ENCODE measurements at regions not wholly inside any gene's neighbourhood (a gene's known extent, or its start where the extent isn't known, plus 50 kb on each side); places are given as distances from the start of the nearest gene placed in this dataset.

DNA sequence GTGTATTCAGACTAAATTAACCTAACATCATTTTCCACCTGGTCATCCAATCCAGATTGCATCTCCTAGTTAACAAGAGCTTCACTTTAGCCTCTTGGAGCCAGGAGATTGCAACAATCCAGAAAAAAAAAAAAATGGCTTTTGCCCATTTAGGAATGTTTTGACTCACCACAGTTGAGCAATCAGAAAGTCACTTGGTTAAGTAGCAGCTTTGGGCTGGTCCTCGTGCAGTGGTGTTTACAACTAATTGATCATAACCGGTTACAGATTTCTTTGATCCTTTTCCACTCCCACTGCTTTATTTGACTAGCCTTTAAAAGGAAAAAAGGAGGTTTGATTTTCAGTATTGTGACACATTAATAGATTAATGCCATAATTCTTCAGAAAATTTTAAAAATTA, 688.8 kb upstream of the CCDC54 start:
- Histone ChIP-seq H3K4me1 (ENCODE audit: insufficient read depth) (no peaks in the 10 kb centered on the region), H2AFZ (no peak overlapping the region), H3K27me3 (no peaks in the 10 kb centered on the region), H3K9me2 (replicated peaks; ENCODE audit: insufficient read depth) (no peaks in the 10 kb centered on the region), H3K4me3 (no peak overlapping the region), H3K79me2 (no peaks in the 10 kb centered on the region), H3K27ac (no peak overlapping the region), H3K4me2 (no peak overlapping the region), H3K9me3 (ENCODE audit: low read depth) (no peaks in the 10 kb centered on the region), H4K20me1 (ENCODE audit: insufficient read depth, poor library complexity, severe bottlenecking) (no peaks in the 10 kb centered on the region), H3K36me3 (replicated peaks; ENCODE audit: insufficient read depth, low read depth) (no peaks in the 10 kb centered on the region)
- TF ChIP-seq EZH2 (IDR thresholded peaks at IDR 0.05; ENCODE audit: borderline replicate concordance) = no peak
- TF ChIP-seq EZH2phosphoT487 (IDR thresholded peaks at IDR 0.05; ENCODE audit: low read depth, severe bottlenecking, unreplicated experiment) = no peak
- TF ChIP-seq CTCF (IDR thresholded peaks at IDR 0.05; ENCODE audit: poor library complexity) = no peak
- DNase-seq (ENCODE audit: low spot score) = peak; percentile 43
- 15% methylated on average over 2 of the region's 2 CpGs for WGBS (ENCODE audit: low lambda C conversion rate, missing lambda C conversion rate)

- DNase-seq (ENCODE audit: low spot score) = no peak
- H3K79me2 ChIP-seq = no peaks in the 10 kb centered on the region
- no peaks in the 10 kb centered on the region for H3K36me3 ChIP-seq (replicated peaks; ENCODE audit: insufficient read depth, low read depth)
- H3K27me3 ChIP-seq = no peaks in the 10 kb centered on the region
- H3K4me1 ChIP-seq (ENCODE audit: insufficient read depth) = no peaks in the 10 kb centered on the region
- no peak overlapping the region for H3K27ac ChIP-seq
- H3K4me3 ChIP-seq = no peak overlapping the region
- H3K9me3 ChIP-seq (ENCODE audit: low read depth) = no peaks in the 10 kb centered on the region
- 88% methylated on average over 4 of the region's 4 CpGs for WGBS (ENCODE audit: low lambda C conversion rate, missing lambda C conversion rate)
- no peaks in the 10 kb centered on the region for H4K20me1 ChIP-seq (ENCODE audit: insufficient read depth, poor library complexity, severe bottlenecking)
- TF ChIP-seq EZH2phosphoT487 (IDR thresholded peaks at IDR 0.05; ENCODE audit: low read depth, severe bottlenecking, unreplicated experiment) = no peak
- TF ChIP-seq EZH2 (IDR thresholded peaks at IDR 0.05; ENCODE audit: borderline replicate concordance) = no peak
- no peak for TF ChIP-seq CTCF (IDR thresholded peaks at IDR 0.05; ENCODE audit: poor library complexity)
- H2AFZ ChIP-seq = no peak overlapping the region
- H3K4me2 ChIP-seq = no peak overlapping the region
- no peaks in the 10 kb centered on the region for H3K9me2 ChIP-seq (replicated peaks; ENCODE audit: insufficient read depth)
Observed at GRCh38 chr3:106691476-106691875, 685.8 kb upstream of the CCDC54 start.

DNA sequence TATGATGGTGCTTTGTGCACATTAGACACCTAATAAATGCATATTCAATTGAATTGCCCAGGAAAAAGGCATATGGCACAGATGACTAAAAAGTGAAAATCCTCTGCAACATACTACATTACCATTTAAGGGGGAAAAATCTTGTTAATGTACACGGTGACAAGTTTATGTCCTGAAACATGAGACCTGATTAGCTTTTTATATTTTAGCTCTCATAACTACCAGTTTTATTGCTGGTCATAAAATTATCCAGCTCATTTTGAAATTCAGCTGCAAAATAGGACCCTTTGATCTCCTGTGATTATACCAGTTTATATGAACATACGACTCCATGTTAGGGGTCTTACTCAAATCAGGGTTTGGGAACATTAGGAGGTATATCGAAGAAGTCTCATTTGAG, 684.6 kb upstream of the CCDC54 start:
- no peak for DNase-seq (ENCODE audit: low spot score)
- Histone ChIP-seq H3K27me3 (no peaks in the 10 kb centered on the region), H4K20me1 (ENCODE audit: insufficient read depth, poor library complexity, severe bottlenecking) (no peaks in the 10 kb centered on the region), H3K4me2 (no peak overlapping the region), H3K4me1 (ENCODE audit: insufficient read depth) (no peaks in the 10 kb centered on the region), H3K36me3 (replicated peaks; ENCODE audit: insufficient read depth, low read depth) (no peaks in the 10 kb centered on the region), H2AFZ (no peak overlapping the region), H3K27ac (no peak overlapping the region), H3K79me2 (no peaks in the 10 kb centered on the region), H3K4me3 (no peak overlapping the region), H3K9me3 (ENCODE audit: low read depth) (no peaks in the 10 kb centered on the region), H3K9me2 (replicated peaks; ENCODE audit: insufficient read depth) (no peaks in the 10 kb centered on the region)
- WGBS (ENCODE audit: low lambda C conversion rate, missing lambda C conversion rate) = 46% methylated on average over 3 of the region's 3 CpGs
- TF ChIP-seq CTCF (IDR thresholded peaks at IDR 0.05; ENCODE audit: poor library complexity) (no peak), EZH2 (IDR thresholded peaks at IDR 0.05; ENCODE audit: borderline replicate concordance) (no peak), EZH2phosphoT487 (IDR thresholded peaks at IDR 0.05; ENCODE audit: low read depth, severe bottlenecking, unreplicated experiment) (no peak)

DNA sequence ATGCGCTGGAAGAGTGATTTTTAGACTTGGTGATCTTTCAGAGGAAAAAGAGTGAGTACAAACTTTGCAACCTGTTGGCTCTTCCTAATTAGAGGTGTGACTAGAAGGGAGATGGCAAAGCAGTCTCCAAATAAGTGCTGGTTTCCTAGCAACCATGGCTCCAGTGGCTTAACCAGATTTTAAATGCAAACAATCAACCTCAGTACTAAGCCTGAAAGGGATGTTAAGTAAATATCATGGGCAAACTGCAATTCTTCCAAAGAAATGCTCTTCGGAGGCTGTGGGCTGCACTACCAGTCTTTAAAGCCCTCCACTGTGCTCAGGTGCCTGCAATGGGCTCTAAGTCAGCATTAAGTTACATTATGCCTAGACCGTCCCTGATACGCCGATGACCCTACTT, 678.1 kb upstream of the CCDC54 start:
- TF ChIP-seq EZH2 (IDR thresholded peaks at IDR 0.05; ENCODE audit: borderline replicate concordance) = no peak
- TF ChIP-seq EZH2phosphoT487 (IDR thresholded peaks at IDR 0.05; ENCODE audit: low read depth, severe bottlenecking, unreplicated experiment) = no peak
- TF ChIP-seq CTCF (IDR thresholded peaks at IDR 0.05; ENCODE audit: poor library complexity) = no peak
- H3K27ac ChIP-seq = no peak overlapping the region
- no peaks in the 10 kb centered on the region for H3K27me3 ChIP-seq
- WGBS (ENCODE audit: low lambda C conversion rate, missing lambda C conversion rate) = 55% methylated on average over 5 of the region's 5 CpGs
- peaks cover 6% of the 10 kb centered on the region for H3K4me1 ChIP-seq (ENCODE audit: insufficient read depth)
- no peaks in the 10 kb centered on the region for H4K20me1 ChIP-seq (ENCODE audit: insufficient read depth, poor library complexity, severe bottlenecking)
- no peak overlapping the region for H2AFZ ChIP-seq
- no peaks in the 10 kb centered on the region for H3K79me2 ChIP-seq
- H3K4me3 ChIP-seq = no peak overlapping the region
- no peaks in the 10 kb centered on the region for H3K9me3 ChIP-seq (ENCODE audit: low read depth)
- H3K4me2 ChIP-seq = peak overlapping the region; percentile 36
- H3K9me2 ChIP-seq (replicated peaks; ENCODE audit: insufficient read depth) = no peaks in the 10 kb centered on the region
- no peaks in the 10 kb centered on the region for H3K36me3 ChIP-seq (replicated peaks; ENCODE audit: insufficient read depth, low read depth)
- DNase-seq (ENCODE audit: low spot score) = peak; percentile 6
